Activated T-helper 1 cell treated with anti-CD3 and anti-CD28 coated beads, Interleukin-12 subunit alpha, Interleukin-12 subunit beta, Interleukin-2, Interleukin-4 antibody, amounts not matched to agents 30 ng/mL and 10 ng/mL and 1 ng/mL, durations not matched to agents 14 hours and 24 hours and 36 hours (primary cell): ENCODE measurements at regions not wholly inside any gene's neighbourhood (a gene's known extent, or its start where the extent isn't known, plus 50 kb on each side); places are given as distances from the start of the nearest gene placed in this dataset.

Source experiments
- DNase-seq: peaks from one replicate; pipeline ENCODE4 v3.0.0; 2021; ENCODE audit warnings: low spot score
- H3K27ac Mint-ChIP-seq: one replicate; pipeline ENCODE4 v1.8.0; 2021; ENCODE audit warnings: mild to moderate bottlenecking, mixed read lengths
- H3K27me3 Mint-ChIP-seq: one replicate; pipeline ENCODE4 v1.8.0; 2022; ENCODE audit warnings: mild to moderate bottlenecking, moderate library complexity, mixed read lengths; ENCODE audit not compliant: insufficient read depth
- H3K36me3 Mint-ChIP-seq: one replicate; pipeline ENCODE4 v1.8.0; 2021; ENCODE audit warnings: low read depth, mixed read lengths
- H3K4me1 Mint-ChIP-seq: one replicate; pipeline ENCODE4 v1.8.0; 2021; ENCODE audit warnings: low read depth, mixed read lengths
- H3K4me3 Mint-ChIP-seq: one replicate; pipeline ENCODE4 v1.8.0; 2021; ENCODE audit warnings: mild to moderate bottlenecking, moderate library complexity, mixed read lengths
- H3K9me3 Mint-ChIP-seq: one replicate; pipeline ENCODE4 v1.8.0; 2021; ENCODE audit warnings: mixed read lengths
- intact Hi-C: fragments of 100-400 bp; cut with micrococcal nuclease; formaldehyde crosslinking; loops from one replicate; pipeline ENCODE4 v1.15.1; 2024

DNA sequence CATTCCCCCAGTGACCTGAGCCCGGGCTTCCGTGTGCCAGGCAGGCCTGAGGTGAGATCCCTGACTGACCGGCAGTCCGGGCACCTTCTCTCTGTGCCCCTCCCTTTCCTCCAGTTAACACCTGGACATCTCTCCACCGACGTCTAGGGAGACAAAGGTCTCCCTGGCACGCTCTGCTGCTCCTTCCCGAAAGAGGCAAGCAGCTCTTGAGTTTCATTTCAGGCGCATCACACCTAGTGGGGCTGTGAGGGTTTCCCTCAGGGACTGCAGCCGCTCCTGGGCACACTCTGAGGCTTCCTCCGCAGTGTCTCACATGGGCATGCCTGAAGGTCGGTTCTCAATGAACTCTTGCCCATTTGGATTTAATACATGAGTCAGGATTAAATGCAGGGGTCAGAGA is 322.7 kb downstream of the CTTN start:
- H3K27me3 Mint-ChIP-seq: peaks cover 2% of the 10 kb centered on the region
- H3K4me3 Mint-ChIP-seq: no peak overlapping the region
- no peaks in the 10 kb centered on the region for H3K4me1 Mint-ChIP-seq
- intact Hi-C loops: no loop called here
- DNase-seq: no peak
- no peaks in the 10 kb centered on the region for H3K36me3 Mint-ChIP-seq
- no peaks in the 10 kb centered on the region for H3K9me3 Mint-ChIP-seq
- no peak overlapping the region for H3K27ac Mint-ChIP-seq

DNA sequence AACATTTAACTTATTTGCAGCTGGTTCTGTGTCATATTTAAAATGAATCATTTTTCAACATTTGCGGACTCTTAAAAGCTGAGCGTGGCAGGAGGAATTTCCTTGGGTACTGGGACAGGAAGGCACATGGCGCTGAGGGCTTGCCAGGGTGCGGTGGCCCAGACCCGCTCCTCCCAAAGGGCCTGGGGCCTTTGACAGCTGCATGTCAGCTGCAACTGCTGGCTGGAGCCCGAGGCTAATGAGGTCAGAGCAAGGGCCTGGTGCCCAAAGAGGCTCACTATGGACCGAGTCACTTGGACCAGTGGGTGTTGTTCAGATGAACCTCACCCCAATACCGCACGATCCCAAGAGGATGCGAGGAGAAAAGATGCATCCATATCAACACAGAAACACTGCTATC is 326.9 kb downstream of the CTTN start:
- Mint-ChIP-seq H3K9me3 (peaks cover 5% of the 10 kb centered on the region), H3K27me3 (no peaks in the 10 kb centered on the region), H3K4me3 (no peak overlapping the region), H3K36me3 (no peaks in the 10 kb centered on the region), H3K27ac (no peak overlapping the region), H3K4me1 (no peaks in the 10 kb centered on the region)
- intact Hi-C loops: no loop called here
- no peak for DNase-seq

DNA sequence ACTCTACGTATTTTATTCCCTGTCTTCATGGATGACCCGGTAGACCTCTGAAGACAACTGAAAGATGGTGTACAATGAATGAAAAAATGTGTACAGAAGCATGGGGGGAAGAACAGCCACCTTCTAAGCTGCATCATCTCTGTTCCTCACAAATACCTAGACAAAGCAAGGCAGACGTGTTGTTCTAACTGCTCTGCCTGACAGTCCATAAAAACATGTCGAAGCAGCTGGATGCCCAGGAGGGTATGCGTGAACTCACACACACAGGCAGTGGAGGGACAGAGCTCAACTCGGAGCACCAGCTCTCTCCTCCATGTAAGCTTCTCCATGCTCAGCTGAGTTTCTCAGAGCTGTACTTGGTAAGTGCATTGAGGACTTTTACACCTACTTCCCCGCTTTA is 327.4 kb downstream of the CTTN start:
- Mint-ChIP-seq H3K4me3 (no peak overlapping the region), H3K36me3 (no peaks in the 10 kb centered on the region), H3K9me3 (peaks cover 5% of the 10 kb centered on the region), H3K27me3 (no peaks in the 10 kb centered on the region), H3K27ac (no peak overlapping the region), H3K4me1 (no peaks in the 10 kb centered on the region)
- intact Hi-C loops: no loop called here
- DNase-seq: no peak

GRCh38 chr11:70727021-70727420 is 328.7 kb downstream of the CTTN start:
- DNase-seq: no peak
- Mint-ChIP-seq H3K36me3 (no peaks in the 10 kb centered on the region), H3K4me3 (no peak overlapping the region), H3K27ac (no peak overlapping the region), H3K9me3 (peaks cover 5% of the 10 kb centered on the region), H3K27me3 (no peaks in the 10 kb centered on the region), H3K4me1 (no peaks in the 10 kb centered on the region)
- intact Hi-C loops: no loop called here

DNA sequence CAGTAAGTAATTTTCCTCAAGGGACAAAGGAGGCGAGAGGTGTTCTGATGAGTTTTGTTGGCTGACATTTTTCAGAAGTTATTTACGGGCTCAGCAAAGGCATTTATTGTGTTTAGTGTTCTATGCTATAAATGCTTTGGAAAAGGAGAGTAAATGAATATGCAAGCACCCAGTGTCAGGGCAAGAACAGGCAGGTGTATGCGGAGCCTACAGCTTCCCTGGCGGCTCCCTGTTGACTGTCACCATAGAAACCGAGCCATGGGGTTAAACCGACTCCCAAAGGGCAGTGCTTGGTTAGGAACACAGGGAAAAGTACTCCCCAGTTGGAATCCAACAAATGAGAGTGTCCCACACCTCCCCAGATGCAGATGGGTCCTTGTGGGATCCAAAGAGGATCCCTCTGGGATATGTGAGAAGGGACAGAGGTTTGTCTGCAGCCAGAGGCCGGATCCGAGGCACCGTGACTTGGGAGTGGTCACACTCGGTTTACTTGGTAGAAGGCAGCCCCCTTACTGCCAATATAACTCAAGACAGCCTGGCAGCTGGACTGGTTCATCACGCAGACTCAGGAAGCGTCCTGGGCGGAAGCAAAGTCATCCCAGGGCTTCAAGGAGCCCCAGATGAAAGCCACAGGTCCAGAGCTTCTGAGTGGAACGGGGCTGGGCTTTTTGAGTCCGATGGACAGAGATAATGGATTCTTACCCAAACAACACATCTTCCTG is 329.7 kb downstream of the CTTN start:
- DNase-seq: no peak
- H3K27me3 Mint-ChIP-seq: no peaks in the 10 kb centered on the region
- H3K4me1 Mint-ChIP-seq: no peaks in the 10 kb centered on the region
- no peak overlapping the region for H3K27ac Mint-ChIP-seq
- H3K36me3 Mint-ChIP-seq: no peaks in the 10 kb centered on the region
- no peak overlapping the region for H3K4me3 Mint-ChIP-seq
- H3K9me3 Mint-ChIP-seq: peaks cover 5% of the 10 kb centered on the region
- intact Hi-C loops: no loop called here

DNA sequence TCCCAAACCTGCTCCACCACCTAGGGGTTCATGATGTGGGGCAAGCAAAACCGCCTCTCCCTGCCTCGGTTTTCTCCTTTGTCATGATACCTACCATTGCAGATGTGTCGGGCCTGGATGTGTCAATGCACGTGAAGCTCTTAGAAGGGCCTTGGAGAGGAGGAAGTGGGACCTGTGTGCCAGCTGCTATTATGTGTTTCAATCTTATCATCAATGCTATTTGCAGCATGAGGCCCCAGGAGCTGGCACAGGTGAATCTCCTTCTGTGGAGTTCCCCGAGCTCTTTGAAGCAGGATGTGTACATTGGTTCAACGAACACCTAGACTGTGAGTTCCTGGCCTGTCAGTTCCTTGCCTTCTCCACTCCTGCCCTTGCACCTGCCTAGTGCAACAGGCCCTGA is 331.6 kb downstream of the CTTN start:
- peaks cover 5% of the 10 kb centered on the region for H3K9me3 Mint-ChIP-seq
- no peaks in the 10 kb centered on the region for H3K27me3 Mint-ChIP-seq
- DNase-seq: no peak
- H3K36me3 Mint-ChIP-seq: no peaks in the 10 kb centered on the region
- H3K4me3 Mint-ChIP-seq: no peak overlapping the region
- H3K27ac Mint-ChIP-seq: no peak overlapping the region
- intact Hi-C loops: no loop called here
- H3K4me1 Mint-ChIP-seq: no peaks in the 10 kb centered on the region

- H3K4me1 Mint-ChIP-seq: no peaks in the 10 kb centered on the region
- no peaks in the 10 kb centered on the region for H3K27me3 Mint-ChIP-seq
- H3K27ac Mint-ChIP-seq: no peak overlapping the region
- peaks cover 5% of the 10 kb centered on the region for H3K9me3 Mint-ChIP-seq
- intact Hi-C loops: no loop called here
- no peak for DNase-seq
- H3K4me3 Mint-ChIP-seq: no peak overlapping the region
- no peaks in the 10 kb centered on the region for H3K36me3 Mint-ChIP-seq
Observed at GRCh38 chr11:70730411-70730810, 332.1 kb downstream of the CTTN start.

- no peaks in the 10 kb centered on the region for H3K36me3 Mint-ChIP-seq
- H3K4me3 Mint-ChIP-seq: no peak overlapping the region
- H3K27me3 Mint-ChIP-seq: no peaks in the 10 kb centered on the region
- H3K9me3 Mint-ChIP-seq: peaks cover 5% of the 10 kb centered on the region
- DNase-seq: no peak
- no peaks in the 10 kb centered on the region for H3K4me1 Mint-ChIP-seq
- no peak overlapping the region for H3K27ac Mint-ChIP-seq
- intact Hi-C loops: no loop called here
Observed at GRCh38 chr11:70731271-70732022, 333.1 kb downstream of the CTTN start.

DNA sequence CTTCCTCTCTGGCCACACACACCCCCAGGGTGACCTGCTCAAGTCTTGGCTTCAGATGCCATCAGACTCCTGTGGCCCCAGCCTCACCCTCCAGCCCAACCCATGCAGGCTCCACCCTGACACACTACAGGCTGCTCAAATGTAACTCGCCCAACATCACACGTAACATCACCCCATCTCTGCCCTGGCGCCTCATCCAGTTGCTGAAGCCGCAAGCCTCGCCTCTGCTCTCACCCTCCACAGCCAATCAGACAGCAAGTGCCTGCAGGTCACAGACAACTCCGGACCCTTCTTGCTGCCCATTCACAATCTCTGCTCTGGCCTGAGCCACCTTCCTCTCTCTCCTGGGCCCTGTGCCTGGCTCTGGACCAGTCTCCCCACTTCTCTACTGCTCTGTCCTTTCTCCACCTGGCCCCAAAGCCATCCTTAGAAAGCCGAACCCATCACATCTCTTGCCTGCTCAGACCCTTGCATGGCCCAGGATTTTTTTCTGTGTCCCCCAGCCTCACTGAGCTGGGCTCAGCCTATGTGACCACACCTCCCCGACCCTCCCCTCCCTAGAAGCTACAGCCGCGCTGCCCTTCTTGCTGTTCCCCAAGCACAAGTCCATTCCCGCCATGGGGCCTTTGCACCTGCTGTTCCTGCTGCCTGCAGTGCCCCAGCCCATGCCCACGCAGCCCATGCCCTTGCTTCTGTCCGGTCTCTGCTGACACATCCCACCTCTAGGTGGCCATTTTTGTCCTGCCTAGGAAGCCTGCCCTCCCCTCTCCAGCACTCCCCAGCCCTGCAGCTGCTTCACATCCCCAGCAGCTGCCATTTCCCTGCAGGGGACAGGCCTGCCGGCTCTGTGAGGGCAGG is 333.9 kb downstream of the CTTN start:
- intact Hi-C loops: no loop called here
- no peak for DNase-seq
- H3K9me3 Mint-ChIP-seq: no peaks in the 10 kb centered on the region
- H3K27ac Mint-ChIP-seq: no peak overlapping the region
- H3K36me3 Mint-ChIP-seq: no peaks in the 10 kb centered on the region
- no peak overlapping the region for H3K4me3 Mint-ChIP-seq
- H3K27me3 Mint-ChIP-seq: no peaks in the 10 kb centered on the region
- H3K4me1 Mint-ChIP-seq: no peaks in the 10 kb centered on the region

DNA sequence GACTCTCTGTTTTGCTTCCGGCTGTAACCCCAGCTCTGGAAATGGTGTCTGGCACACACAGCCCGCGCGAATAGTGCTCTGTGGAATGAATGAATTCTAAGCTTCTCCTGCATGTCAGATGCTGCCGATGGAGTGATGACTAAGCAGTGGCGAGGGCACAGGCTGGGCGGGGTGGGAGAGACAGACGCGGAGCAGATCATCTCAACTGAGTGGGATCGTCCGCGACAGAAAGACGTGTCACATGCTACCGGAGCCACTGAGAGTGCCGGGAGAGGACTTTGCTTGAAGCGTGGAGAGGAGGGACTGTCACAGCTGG is 334.5 kb downstream of the CTTN start:
- Mint-ChIP-seq H3K27ac (no peak overlapping the region), H3K4me1 (no peaks in the 10 kb centered on the region), H3K36me3 (no peaks in the 10 kb centered on the region), H3K27me3 (no peaks in the 10 kb centered on the region), H3K9me3 (no peaks in the 10 kb centered on the region), H3K4me3 (no peak overlapping the region)
- no peak for DNase-seq
- intact Hi-C loops: no loop called here

DNA sequence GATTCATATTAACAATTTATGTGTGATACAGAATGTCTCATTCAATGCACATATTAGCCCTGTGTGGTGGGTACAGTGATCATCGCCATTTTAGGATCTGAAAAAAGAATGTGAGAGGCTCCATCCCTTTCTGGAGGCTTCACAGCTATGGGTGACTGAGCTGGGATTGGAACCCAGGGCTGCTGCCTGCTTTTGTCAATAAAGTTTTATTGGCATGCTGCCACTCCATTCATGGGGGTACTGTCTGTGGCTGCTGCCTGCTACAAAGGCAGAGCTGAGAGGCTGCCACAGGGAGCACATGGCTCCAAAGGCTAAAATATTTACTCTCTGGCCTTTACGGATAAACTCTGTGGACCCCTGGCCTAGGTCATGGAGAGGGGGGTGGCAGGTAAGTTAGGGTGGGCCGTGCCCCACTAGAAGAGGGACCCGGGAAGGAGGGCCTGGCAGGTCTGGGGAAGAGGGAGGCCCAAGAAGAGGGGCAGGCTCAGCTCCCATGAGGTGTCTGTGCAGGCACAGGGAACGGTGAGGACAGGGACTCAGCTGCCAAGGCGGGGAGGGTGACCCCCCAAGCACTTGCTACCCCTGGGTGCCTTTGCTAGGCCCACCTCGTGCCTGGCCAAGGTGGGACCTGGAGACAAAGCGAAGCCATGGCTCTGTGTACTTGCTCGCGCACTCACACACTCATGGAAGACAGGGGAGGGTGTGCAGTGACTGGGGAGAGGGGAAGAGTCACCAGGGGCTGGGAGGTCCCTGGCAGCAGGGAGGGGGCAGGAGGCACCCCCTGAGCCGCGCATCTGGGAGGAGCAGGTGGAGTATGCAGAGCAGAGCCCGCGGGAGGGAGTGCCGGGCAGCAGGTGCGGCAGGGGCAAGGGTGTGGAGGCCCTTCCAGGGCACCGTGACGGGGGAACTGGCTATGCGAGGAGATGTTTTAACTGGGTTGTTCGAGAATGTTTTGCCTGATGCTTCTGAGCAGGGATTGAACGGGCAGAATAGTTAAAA is 335.3 kb downstream of the CTTN start:
- DNase-seq: no peak
- intact Hi-C loops: no loop called here
- H3K4me1 Mint-ChIP-seq: no peaks in the 10 kb centered on the region
- H3K27me3 Mint-ChIP-seq: no peaks in the 10 kb centered on the region
- no peaks in the 10 kb centered on the region for H3K36me3 Mint-ChIP-seq
- H3K4me3 Mint-ChIP-seq: no peak overlapping the region
- no peak overlapping the region for H3K27ac Mint-ChIP-seq
- H3K9me3 Mint-ChIP-seq: no peaks in the 10 kb centered on the region

DNA sequence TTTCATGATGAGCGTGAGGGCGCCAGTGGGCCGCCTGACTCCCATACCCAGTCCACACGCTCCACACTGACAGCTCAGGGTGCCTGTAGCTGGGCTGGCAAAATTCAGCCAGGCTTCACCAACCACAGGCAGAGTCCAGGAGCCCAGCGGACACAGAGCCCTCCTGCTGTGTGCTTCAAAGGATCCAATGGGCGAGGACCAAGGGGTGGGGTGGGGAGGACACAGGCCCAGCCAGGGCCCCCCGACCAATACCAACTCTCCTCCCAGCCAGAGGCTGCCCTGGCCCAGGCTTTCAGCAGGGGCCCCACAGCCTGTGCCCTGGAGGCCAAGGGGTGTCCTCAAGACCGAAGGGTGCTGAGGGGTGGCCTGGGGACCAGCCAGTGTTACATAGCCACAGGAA is 336.1 kb downstream of the CTTN start:
- no peaks in the 10 kb centered on the region for H3K36me3 Mint-ChIP-seq
- no peak overlapping the region for H3K4me3 Mint-ChIP-seq
- H3K9me3 Mint-ChIP-seq: no peaks in the 10 kb centered on the region
- H3K27ac Mint-ChIP-seq: no peak overlapping the region
- no peaks in the 10 kb centered on the region for H3K27me3 Mint-ChIP-seq
- intact Hi-C loops: no loop called here
- no peaks in the 10 kb centered on the region for H3K4me1 Mint-ChIP-seq
- no peak for DNase-seq
